WI38 (cell line): ENCODE measurements at regions not wholly inside any gene's neighbourhood (a gene's known extent, or its start where the extent isn't known, plus 50 kb on each side); places are given as distances from the start of the nearest gene placed in this dataset.

Source experiments
- H3K4me3 ChIP-seq: 2 replicates; pipeline ENCODE4 v1.5.1; 2011; ENCODE audit warnings: low read depth, mild to moderate bottlenecking, control low read depth, low read length
- TF ChIP-seq, protein P1 (sequence below): IDR thresholded peaks from 2 replicates; pipeline ENCODE4 v1.5.1; 2012; ENCODE audit warnings: low read depth, mild to moderate bottlenecking, control low read depth, low read length

DNA sequence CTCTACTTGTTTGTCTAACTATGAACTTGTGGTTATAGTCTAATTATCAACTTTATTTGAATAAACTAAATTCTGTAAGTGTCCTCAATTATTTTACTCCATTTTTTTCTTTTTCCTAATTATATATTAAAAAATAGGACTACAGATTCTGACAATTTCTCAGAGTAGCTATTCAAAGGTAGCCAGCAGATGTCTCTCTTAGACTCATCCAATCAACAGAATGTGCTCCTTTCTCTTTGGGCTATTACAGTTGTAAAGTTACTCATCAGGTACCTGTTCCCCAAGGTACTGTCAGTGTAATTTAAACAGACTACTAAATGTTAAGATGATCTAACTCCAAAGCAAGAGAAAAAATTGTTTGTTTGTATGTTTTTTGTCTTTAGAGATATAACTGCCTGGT, 248.6 kb downstream of the PCDH18 start:
- TF ChIP-seq, protein P1, sequence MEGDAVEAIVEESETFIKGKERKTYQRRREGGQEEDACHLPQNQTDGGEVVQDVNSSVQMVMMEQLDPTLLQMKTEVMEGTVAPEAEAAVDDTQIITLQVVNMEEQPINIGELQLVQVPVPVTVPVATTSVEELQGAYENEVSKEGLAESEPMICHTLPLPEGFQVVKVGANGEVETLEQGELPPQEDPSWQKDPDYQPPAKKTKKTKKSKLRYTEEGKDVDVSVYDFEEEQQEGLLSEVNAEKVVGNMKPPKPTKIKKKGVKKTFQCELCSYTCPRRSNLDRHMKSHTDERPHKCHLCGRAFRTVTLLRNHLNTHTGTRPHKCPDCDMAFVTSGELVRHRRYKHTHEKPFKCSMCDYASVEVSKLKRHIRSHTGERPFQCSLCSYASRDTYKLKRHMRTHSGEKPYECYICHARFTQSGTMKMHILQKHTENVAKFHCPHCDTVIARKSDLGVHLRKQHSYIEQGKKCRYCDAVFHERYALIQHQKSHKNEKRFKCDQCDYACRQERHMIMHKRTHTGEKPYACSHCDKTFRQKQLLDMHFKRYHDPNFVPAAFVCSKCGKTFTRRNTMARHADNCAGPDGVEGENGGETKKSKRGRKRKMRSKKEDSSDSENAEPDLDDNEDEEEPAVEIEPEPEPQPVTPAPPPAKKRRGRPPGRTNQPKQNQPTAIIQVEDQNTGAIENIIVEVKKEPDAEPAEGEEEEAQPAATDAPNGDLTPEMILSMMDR, result no peak
- no peak overlapping the region for H3K4me3 ChIP-seq

DNA sequence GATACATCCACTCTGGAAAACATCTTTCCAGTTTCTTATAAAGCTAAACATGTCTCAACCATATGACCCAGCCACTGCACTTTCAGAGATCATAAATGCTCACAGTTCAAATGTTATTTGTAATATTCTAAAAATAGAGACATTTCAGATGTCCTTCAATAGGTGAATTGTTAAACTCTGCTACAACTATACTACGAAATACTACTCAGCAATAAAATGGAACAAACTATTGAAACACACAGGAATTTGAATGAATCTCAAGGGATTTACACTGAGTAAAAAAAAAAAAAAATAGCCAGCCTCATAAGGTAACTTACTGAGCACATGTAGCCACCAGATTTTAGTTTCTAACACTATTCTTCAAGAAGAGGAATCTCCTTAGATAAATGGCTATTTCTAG, 253.9 kb downstream of the PCDH18 start:
- TF ChIP-seq, protein P1, result no peak
- no peak overlapping the region for H3K4me3 ChIP-seq

DNA sequence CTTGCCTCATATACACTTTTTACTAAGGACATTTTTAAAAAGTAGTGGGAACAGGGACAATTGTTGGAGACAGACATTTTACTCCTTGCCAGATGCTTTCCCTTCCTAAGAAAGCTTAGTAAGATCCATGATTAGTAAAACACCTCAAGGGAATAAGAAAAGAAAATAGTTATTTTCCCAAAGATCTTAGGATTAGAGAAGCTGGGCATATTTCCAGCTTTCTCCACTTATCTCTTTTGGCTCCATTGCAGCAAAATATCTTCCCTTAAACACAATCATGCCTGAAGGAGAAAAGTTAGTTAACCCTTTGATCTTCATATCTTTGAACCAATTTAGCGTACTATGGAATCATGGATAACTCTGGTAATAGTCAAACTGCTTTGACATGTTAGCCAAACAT, 257.9 kb downstream of the PCDH18 start:
- no peak overlapping the region for H3K4me3 ChIP-seq
- TF ChIP-seq, protein P1, result no peak

DNA sequence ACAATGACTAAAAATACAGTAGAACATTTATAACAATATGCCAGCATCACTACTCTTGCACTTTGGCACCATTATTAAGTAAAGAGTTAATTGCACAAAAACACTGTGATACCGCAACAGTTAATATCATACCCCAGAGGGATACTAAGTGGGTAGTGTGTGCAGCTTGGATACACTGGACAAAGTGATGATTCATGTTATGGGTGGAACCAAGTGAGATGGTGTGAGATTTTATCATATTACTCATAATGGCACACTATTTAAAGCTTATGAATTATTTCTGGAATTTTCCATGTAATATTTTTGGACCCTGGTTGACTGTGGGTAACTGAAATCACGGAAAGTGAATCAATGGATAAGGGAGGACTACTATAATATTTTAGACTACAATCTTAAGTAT, 265.3 kb downstream of the PCDH18 start:
- TF ChIP-seq, protein P1, result no peak
- no peak overlapping the region for H3K4me3 ChIP-seq

DNA sequence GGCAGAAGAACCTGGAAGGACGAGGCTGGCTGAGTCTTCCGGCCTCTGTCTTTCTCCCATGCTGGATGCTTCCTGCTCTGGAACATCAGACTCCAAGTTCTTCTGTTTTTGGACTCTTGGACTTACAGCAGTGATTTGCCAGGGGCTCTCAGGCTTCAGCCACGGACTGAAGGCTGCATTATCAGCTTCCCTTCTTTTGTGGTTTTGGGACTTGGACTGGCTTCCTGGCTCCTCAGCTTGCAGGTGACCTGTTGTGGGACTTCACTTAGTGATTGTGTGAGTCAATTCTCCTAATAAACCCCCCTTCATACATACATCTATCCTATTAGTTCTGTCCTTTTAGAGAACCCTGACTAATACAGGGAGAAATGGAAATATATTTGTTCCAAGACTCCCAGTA, 265.8 kb downstream of the PCDH18 start:
- TF ChIP-seq, protein P1, result no peak
- no peak overlapping the region for H3K4me3 ChIP-seq

DNA sequence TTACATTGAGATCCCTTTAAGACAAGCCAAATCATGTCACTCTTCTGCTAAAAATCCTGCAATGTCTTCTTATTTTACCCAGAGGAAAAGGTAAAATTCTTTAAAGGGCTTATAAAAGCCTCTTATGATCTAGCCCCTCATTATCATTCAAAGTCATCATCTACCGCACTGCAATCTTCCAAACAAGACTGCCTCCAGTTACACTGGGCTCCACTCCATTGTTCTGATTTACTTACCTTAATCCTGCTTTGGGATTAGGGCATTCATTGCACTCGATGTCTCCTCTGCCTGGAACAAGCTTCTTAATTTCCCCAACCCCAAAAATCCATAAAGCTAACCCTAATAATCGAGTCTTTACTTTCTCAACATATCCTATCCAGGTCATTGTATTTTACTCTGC, 269.1 kb downstream of the PCDH18 start:
- TF ChIP-seq, protein P1, result no peak
- H3K4me3 ChIP-seq, result no peak overlapping the region

DNA sequence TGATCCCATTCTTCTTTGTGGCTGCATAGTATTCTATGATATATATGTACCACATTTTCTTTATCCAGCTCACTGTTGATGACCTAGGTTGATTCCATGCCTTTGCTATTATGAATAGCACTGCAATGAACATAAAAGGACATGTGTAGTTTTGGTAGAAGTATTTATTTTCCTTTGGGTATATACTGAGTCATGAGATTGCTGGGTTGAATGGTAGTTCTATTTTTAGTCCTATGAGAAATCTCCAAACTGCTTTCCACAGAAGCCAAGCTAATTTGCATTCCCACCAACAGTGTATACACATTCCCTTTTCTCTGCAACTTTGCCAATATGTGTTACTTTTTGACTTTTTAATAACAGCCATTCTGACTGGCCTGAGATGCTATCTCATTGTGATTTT, 278.3 kb downstream of the PCDH18 start:
- no peak overlapping the region for H3K4me3 ChIP-seq
- TF ChIP-seq, protein P1, result no peak
